H1 (cell line): ENCODE measurements at regions not wholly inside any gene's neighbourhood (a gene's known extent, or its start where the extent isn't known, plus 50 kb on each side); places are given as distances from the start of the nearest gene placed in this dataset.

Source experiments
- CTCF ChIA-PET: fragments of 300-600 bp; sonication (Branson Sonifier 250); formaldehyde crosslinking; loops from one replicate; lab custom pipeline; 2021; ENCODE audit not compliant: partially characterized antibody; lab: Charles Lee
- POLR2A ChIA-PET: fragments of 300-600 bp; sonication (Branson Sonifier 250); formaldehyde crosslinking; loops from one replicate; lab custom pipeline; 2021; ENCODE audit warnings: inconsistent platforms; ENCODE audit not compliant: partially characterized antibody; lab: Charles Lee
- DNase-seq, 2 experiments: peaks; one replicate each; pipeline versions ENCODE4 v3.0.0 to v3.0.0-alpha.2; 2010 to 2022; ENCODE audit warnings: low spot score in 2 of 2, low read depth in 1 of 2, mixed read lengths in 1 of 2
- FAIRE-seq: peaks from 2 replicates; lab custom pipeline; 2011; peaks lifted over from hg19 to GRCh38; lab: Jason Lieb, UNC
- H2AFZ ChIP-seq: 2 replicates; pipeline ENCODE4 v1.8.1; 2012; ENCODE audit warnings: low read length, inconsistent platforms
- H2AK5ac ChIP-seq: 2 replicates; pipeline ENCODE4 v1.6.1; 2013; ENCODE audit warnings: low read depth, low read length
- H2BK120ac ChIP-seq: replicated peaks from 2 replicates; pipeline ENCODE3; 2013; ENCODE audit warnings: low read depth, low read length, inconsistent platforms
- H2BK12ac ChIP-seq: 2 replicates; pipeline ENCODE4 v1.6.1; 2013; ENCODE audit warnings: low read depth, low read length
- H2BK15ac ChIP-seq: 2 replicates; pipeline ENCODE4 v1.6.1; 2013; ENCODE audit warnings: low read length
- H2BK20ac ChIP-seq: 2 replicates; pipeline ENCODE4 v1.6.1; 2013; ENCODE audit warnings: low read length
- H2BK5ac ChIP-seq: 2 replicates; pipeline ENCODE4 v1.6.1; 2013; ENCODE audit warnings: low read depth, low read length
- H3K14ac ChIP-seq: 2 replicates; pipeline ENCODE4 v1.6.1; 2013; ENCODE audit warnings: inconsistent platforms; ENCODE audit not compliant: insufficient read length
- H3K18ac ChIP-seq: 2 replicates; pipeline ENCODE4 v1.6.1; 2013; ENCODE audit warnings: low read length; ENCODE audit errors: extremely low read depth
- H3K23ac ChIP-seq: 2 replicates; pipeline ENCODE4 v1.6.1; 2013; ENCODE audit warnings: inconsistent platforms; ENCODE audit not compliant: insufficient read length
- H3K23me2 ChIP-seq: 2 replicates; pipeline ENCODE4 v1.6.1; 2013; ENCODE audit warnings: low read depth, low read length
- H3K27ac ChIP-seq: 2 replicates; pipeline ENCODE4 v1.6.1; 2011; ENCODE audit warnings: low read depth, low read length, inconsistent platforms
- H3K27me3 ChIP-seq, 4 experiments: replicated peaks in 1 of 4; 1 replicate in 1 of 4; 2 replicates in 3 of 4; pipeline versions ENCODE4 v1.6.1 to v1.8.1; 2011 to 2013; ENCODE audit warnings: low read length in 3 of 4, mild to moderate bottlenecking in 3 of 4, inconsistent platforms in 2 of 4, mixed read lengths in 2 of 4, moderate library complexity in 1 of 4; ENCODE audit not compliant: control insufficient read depth in 3 of 4, insufficient read depth in 3 of 4; ENCODE audit errors: extremely low read depth in 1 of 4
- H3K36me3 ChIP-seq, 4 experiments: 2 replicates each; pipeline versions ENCODE4 v1.6.1 to v1.8.1; 2011 to 2013; ENCODE audit warnings: mild to moderate bottlenecking in 4 of 4, low read length in 3 of 4, moderate library complexity in 2 of 4, control low read depth in 1 of 4, inconsistent platforms in 1 of 4; ENCODE audit not compliant: insufficient read depth in 4 of 4, control insufficient read depth in 2 of 4
- H3K4ac ChIP-seq: replicated peaks from 2 replicates; pipeline ENCODE3; 2013; ENCODE audit warnings: low read length, low read depth, mixed read lengths, inconsistent platforms; ENCODE audit not compliant: insufficient read length
- H3K4me1 ChIP-seq, 4 experiments: replicated peaks in 1 of 4; 1 replicate in 1 of 4; 2 replicates in 3 of 4; pipeline versions ENCODE4 v1.6.1 to v1.8.1; 2011 to 2013; ENCODE audit warnings: low read length in 3 of 4, inconsistent platforms in 2 of 4, mixed read lengths in 1 of 4; ENCODE audit not compliant: insufficient read depth in 4 of 4, control insufficient read depth in 3 of 4
- H3K4me2 ChIP-seq, 2 experiments: 2 replicates each; pipeline versions ENCODE4 v1.6.1 to v1.8.1; 2011 to 2013; ENCODE audit warnings: low read depth in 2 of 2, low read length in 2 of 2, control low read depth in 1 of 2, inconsistent platforms in 1 of 2, mild to moderate bottlenecking in 1 of 2; ENCODE audit not compliant: insufficient read depth in 1 of 2
- H3K4me3 ChIP-seq, 4 experiments: fragments of 200-600, 300-600 bp in 1 of 4; sonication (generic), shearing (Covaris generic), sonication (Bioruptor Twin) in 1 of 4; 2 replicates each; pipeline versions ENCODE4 v1.5.1 to v1.8.1; 2011 to 2016; ENCODE audit warnings: low read length in 4 of 4, low read depth in 3 of 4, control low read depth in 2 of 4, inconsistent platforms in 2 of 4, mild to moderate bottlenecking in 2 of 4, mixed read lengths in 1 of 4, moderate library complexity in 1 of 4; ENCODE audit not compliant: insufficient read depth in 2 of 4; ENCODE audit errors: extremely low read depth in 1 of 4
- H3K56ac ChIP-seq: replicated peaks from 2 replicates; pipeline ENCODE3; 2013; ENCODE audit warnings: low read depth, mild to moderate bottlenecking, mixed read lengths, low read length, inconsistent platforms; ENCODE audit not compliant: insufficient read length
- H3K79me1 ChIP-seq: 2 replicates; pipeline ENCODE4 v1.6.1; 2013; ENCODE audit warnings: low read depth, low read length, control low read depth
- H3K79me2 ChIP-seq, 2 experiments: 2 replicates each; pipeline versions ENCODE4 v1.6.1 to v1.8.1; 2012 to 2013; ENCODE audit warnings: low read length in 2 of 2, mild to moderate bottlenecking in 2 of 2, inconsistent platforms in 1 of 2; ENCODE audit not compliant: insufficient read depth in 2 of 2, control insufficient read depth in 1 of 2
- H3K9ac ChIP-seq, 4 experiments: replicated peaks in 1 of 4; 1 replicate in 1 of 4; 2 replicates in 3 of 4; pipeline versions ENCODE4 v1.6.1 to v1.8.1; 2011 to 2013; ENCODE audit warnings: low read depth in 3 of 4, low read length in 3 of 4, control low read depth in 2 of 4, mild to moderate bottlenecking in 2 of 4, moderate library complexity in 2 of 4, inconsistent platforms in 1 of 4; ENCODE audit errors: extremely low read depth in 1 of 4
- H3K9me3 ChIP-seq, 2 experiments: 2 replicates each; pipeline versions ENCODE4 v1.6.1 to v1.8.1; 2012 to 2013; ENCODE audit warnings: mild to moderate bottlenecking in 2 of 2, moderate library complexity in 2 of 2, control low read depth in 1 of 2, inconsistent platforms in 1 of 2, low read depth in 1 of 2, low read length in 1 of 2, mixed read lengths in 1 of 2; ENCODE audit not compliant: insufficient read depth in 2 of 2
- H4K20me1 ChIP-seq, 2 experiments: replicated peaks in 1 of 2; 2 replicates each; pipeline versions ENCODE3 to v1.8.1; 2011 to 2013; ENCODE audit warnings: inconsistent platforms in 2 of 2, low read length in 2 of 2, mild to moderate bottlenecking in 1 of 2; ENCODE audit not compliant: insufficient read depth in 2 of 2, control insufficient read depth in 1 of 2
- H4K5ac ChIP-seq: 2 replicates; pipeline ENCODE4 v1.6.1; 2013; ENCODE audit warnings: low read length, low read depth, mixed read lengths, inconsistent platforms; ENCODE audit not compliant: insufficient read length
- H4K8ac ChIP-seq: 2 replicates; pipeline ENCODE4 v1.8.0; 2013; ENCODE audit warnings: mild to moderate bottlenecking, moderate library complexity, low read length, inconsistent platforms; ENCODE audit not compliant: insufficient read depth; ENCODE audit errors: extremely low read depth
- H4K91ac ChIP-seq: replicated peaks from 2 replicates; pipeline ENCODE3; 2013; ENCODE audit warnings: low read length, mixed read lengths, inconsistent platforms; ENCODE audit not compliant: insufficient read length
- ATF2 ChIP-seq: IDR thresholded peaks from 2 replicates; pipeline ENCODE4 v1.6.1; 2012; ENCODE audit warnings: low read length, inconsistent platforms
- SUZ12 ChIP-seq: fragments of 200-600 bp; sonication (generic); IDR thresholded peaks from 2 replicates; pipeline ENCODE4 v1.6.1; 2012; ENCODE audit warnings: mild to moderate bottlenecking, inconsistent platforms, low read length, moderate library complexity, mixed read lengths
- TAF7 ChIP-seq: optimal IDR thresholded peaks from 2 replicates; pipeline ENCODE3; 2011; ENCODE audit warnings: low read depth, mild to moderate bottlenecking, inconsistent platforms, low read length, moderate library complexity, borderline replicate concordance
- ZNF274 ChIP-seq: IDR thresholded peaks from 2 replicates; pipeline ENCODE4 v1.7.0; 2012; ENCODE audit warnings: low read length, borderline replicate concordance; ENCODE audit errors: extremely low read depth
- WGBS, 2 experiments: shearing (Covaris generic) in 1 of 2; methylation state at CpG; one replicate each; pipeline versions ENCODE4 v1.1.6 to v1.1.7; 2013 to 2015; ENCODE audit warnings: low lambda C conversion rate in 2 of 2, mixed read lengths in 2 of 2, inconsistent platforms in 1 of 2, low coverage in 1 of 2, missing lambda C conversion rate in 1 of 2; ENCODE audit not compliant: insufficient replicate concordance in 2 of 2, insufficient coverage in 1 of 2, insufficient read length in 1 of 2; ENCODE audit errors: extremely low coverage in 1 of 2, missing lambda C conversion rate in 1 of 2; 5-methylcytosine and 5-hydroxymethylcytosine counted together

DNA sequence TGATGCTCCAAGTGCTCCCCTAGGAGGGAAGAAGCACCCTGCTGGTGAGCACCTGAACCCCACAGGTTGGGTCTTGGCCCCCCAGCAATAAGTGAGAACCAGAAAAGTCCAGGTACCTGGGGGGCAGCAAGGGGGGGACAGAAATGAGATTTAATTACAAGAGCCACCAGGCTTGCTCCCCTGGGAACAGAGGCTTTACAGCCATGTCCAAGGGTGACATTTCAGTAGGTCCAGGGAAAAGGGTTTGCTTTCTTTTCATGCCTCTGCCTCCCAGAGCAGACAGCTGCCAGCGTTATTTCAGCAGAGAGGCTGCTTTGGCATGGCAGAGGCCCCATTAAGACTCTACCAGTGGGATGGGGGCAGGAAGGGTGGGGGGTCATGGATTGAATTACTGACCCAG, 437.7 kb downstream of the BUD13 start:
- Histone ChIP-seq H3K79me1 (0 out of 2 replicates have a peak, but pooled peaks cover 3% of the 10 kb centered on the region), H3K4ac (no peak overlapping the region), H3K9me3 (peaks cover 0 to 3% of the 10 kb centered on the region in 2 experiments; a peak in 1 of 4 replicates), H2BK5ac (no peak overlapping the region), H3K23me2 (no peaks in the 10 kb centered on the region; the same call in 1 of the 2 replicates), H2BK120ac (no peak overlapping the region), H2AFZ (no peak overlapping the region), H3K27me3 (no peaks in the 10 kb centered on the region; a peak in 1 of 7 replicates), H2BK20ac (no peak overlapping the region), H3K14ac (no peak overlapping the region), H3K23ac (no peak overlapping the region), H3K36me3 (peaks cover 0 to 2% (median 0%) of the 10 kb centered on the region in 4 experiments; a peak in 1 of 8 replicates), H4K91ac (no peak overlapping the region), H3K4me3 (no peak overlapping the region), H3K27ac (no peak overlapping the region), H3K9ac (no peak overlapping the region), H2BK15ac (no peak overlapping the region), H3K4me1 (peaks cover 0 to 4% (median 1%) of the 10 kb centered on the region in 4 experiments; a peak in 4 of 7 replicates), H3K56ac (no peak overlapping the region), H4K20me1 (no peaks in the 10 kb centered on the region), H2AK5ac (no peak overlapping the region), H3K18ac (no peak overlapping the region), H2BK12ac (no peak overlapping the region), H4K5ac (no peak overlapping the region), H3K4me2 (no peak overlapping the region), H4K8ac (no peak overlapping the region), H3K79me2 (no peaks in the 10 kb centered on the region)
- WGBS, 2 experiments: 100% methylated on average over 1 of the region's 1 CpG; no CpG with 5 or more reads in 1 of the 2 experiments
- ChIA-PET POLR2A (no interaction called here), CTCF (interaction anchor here (1.2 to 2.4 kb wide), 3 partner anchors 24 to 306 kb away, joined by 3 to 9 read pairs (median 4); no protein-coding TSS in a partner anchor)
- no peak for DNase-seq
- no peak for FAIRE-seq
- TF ChIP-seq ZNF274 (no peak), TAF7 (no peak), SUZ12 (no peak), ATF2 (no peak)
